Stomach (tissue), 8 donors: ENCODE measurements at regions not wholly inside any gene's neighbourhood (a gene's known extent, or its start where the extent isn't known, plus 50 kb on each side); places are given as distances from the start of the nearest gene placed in this dataset.

Source experiments
- DNase-seq, 2 donors: peaks; one replicate each; pipeline versions ENCODE4 v3.0.0 to v3.0.0-alpha.2; 2013 to 2019
- H3K27ac ChIP-seq, 5 donors: fragments of 200-600 bp in 4 of 5; sonication (generic) in 4 of 5; one replicate each; pipeline ENCODE4 v1.5.1; 2013 to 2019; ENCODE audit warnings: mild to moderate bottlenecking in 1 of 5, moderate library complexity in 1 of 5
- H3K27me3 ChIP-seq, 3 donors: fragments of 200-600 bp; sonication (generic); one replicate each; pipeline ENCODE4 v1.5.1; 2017 to 2019; ENCODE audit warnings: mixed run types in 1 of 3
- H3K36me3 ChIP-seq, 4 donors: fragments of 200-600 bp; sonication (generic); 1 replicate in 3 of 4; 2 replicates in 1 of 4; pipeline ENCODE4 v1.5.1; 2016 to 2019
- H3K4me1 ChIP-seq, 4 donors: fragments of 200-600 bp; sonication (generic); one replicate each; pipeline ENCODE4 v1.5.1; 2016 to 2019
- H3K4me3 ChIP-seq, 4 donors: fragments of 200-600 bp; sonication (generic) in 3 of 4; one replicate each; pipeline ENCODE4 v1.5.1; 2016 to 2019; ENCODE audit warnings: mild to moderate bottlenecking in 1 of 4
- H3K9me3 ChIP-seq, 4 donors: fragments of 200-600 bp; sonication (generic); one replicate each; pipeline ENCODE4 v1.5.1; 2016 to 2019
- CTCF ChIP-seq, 7 experiments: fragments of 450-650 bp in 4 of 7; fragments of 200-600 bp in 3 of 7; sonication (generic) in 3 of 7; IDR thresholded peaks; one replicate each; pipeline ENCODE4 v1.5.1; 2016 to 2019; ENCODE audit warnings: antibody characterized with exemption in 7 of 7, control low read depth in 2 of 7, mild to moderate bottlenecking in 1 of 7
- EP300 ChIP-seq: sonication (generic); formaldehyde crosslinking; IDR thresholded peaks from one replicate; pipeline ENCODE4 v1.6.1; 2017; ENCODE audit warnings: antibody characterized with exemption
- POLR2A ChIP-seq, 4 donors: fragments of 450-650 bp; IDR thresholded peaks; one replicate each; pipeline ENCODE4 v1.6.1; 2016; ENCODE audit warnings: antibody characterized with exemption in 4 of 4, control low read depth in 2 of 4, mild to moderate bottlenecking in 1 of 4, moderate library complexity in 1 of 4
- POLR2AphosphoS5 ChIP-seq, 3 donors: sonication (generic); formaldehyde crosslinking; IDR thresholded peaks; one replicate each; pipeline ENCODE4 v1.6.1; 2016; ENCODE audit warnings: antibody characterized with exemption in 3 of 3
- WGBS, 5 donors: extraction: QIAGEN DNeasy Blood & Tissue Kit in 3 of 5; methylation state at CpG; one replicate each; pipeline versions ENCODE4 v1.1.5 to v1.1.7; 2013 to 2018; 5-methylcytosine and 5-hydroxymethylcytosine counted together
- intact Hi-C: fragments of 100-400 bp; cut with DNase I; formaldehyde crosslinking; loops from one replicate; pipeline ENCODE4 v1.15.1; 2023; ENCODE audit warnings: low total_unique reads
- donor health status: healthy with polysubstance abuse.
- donor health status: Bipolar disorder and iron deficiency.
- donor health status: healthy.

DNA sequence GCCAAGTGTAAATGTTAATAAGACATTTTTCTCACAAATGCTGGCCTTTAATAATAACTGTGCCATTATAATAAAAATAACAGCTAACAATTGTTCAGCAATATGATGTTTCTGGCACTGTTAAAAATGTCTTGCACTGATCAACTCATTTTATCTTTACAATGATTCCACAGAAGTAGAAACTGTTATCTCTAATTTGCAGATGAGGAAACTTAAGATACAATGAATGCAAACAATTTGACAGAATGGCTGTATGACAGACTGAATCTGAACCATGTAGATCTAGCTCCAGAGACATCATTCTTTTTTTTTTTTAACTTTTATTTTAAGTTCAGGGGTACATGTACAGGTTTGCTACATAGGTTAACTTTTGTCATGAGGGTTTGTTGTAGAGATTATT, 755.0 kb downstream of the TBL1XR1 start:
- TF ChIP-seq EP300 (no peak), CTCF (IDR thresholded peaks at IDR 0.05) (no peak), POLR2AphosphoS5 (IDR thresholded peaks at IDR 0.05) (no peak), POLR2A (IDR thresholded peaks at IDR 0.05) (no peak)
- no peak for DNase-seq
- Histone ChIP-seq H3K9me3 (no peaks in the 10 kb centered on the region), H3K27me3 (no peaks in the 10 kb centered on the region), H3K36me3 (no peaks in the 10 kb centered on the region), H3K4me1 (no peaks in the 10 kb centered on the region), H3K4me3 (no peak overlapping the region), H3K27ac (no peak overlapping the region)
- intact Hi-C loops = no loop called here

DNA sequence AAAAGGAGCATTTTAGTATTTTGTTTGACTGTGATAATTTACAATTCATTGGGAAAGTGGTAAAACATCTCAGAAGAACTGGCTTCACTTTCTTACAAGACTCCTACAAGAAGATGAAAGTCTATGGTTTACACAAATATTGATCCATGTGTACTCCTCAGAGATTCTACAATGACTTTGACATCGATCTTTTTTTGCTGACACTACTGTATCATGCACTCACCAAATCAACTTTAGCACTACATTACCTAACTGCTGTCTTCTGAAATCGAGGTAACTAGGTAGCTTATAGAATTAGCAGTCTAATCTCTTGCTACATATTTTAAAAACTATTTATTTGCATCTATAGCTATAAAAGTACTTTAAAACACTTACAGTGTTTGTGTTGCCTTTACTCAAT, 757.6 kb downstream of the TBL1XR1 start:
- whole genome bisulfite sequencing, 5 donors = 27 to 53% (median 38%) methylated on average over 2 of the region's 2 CpGs
- Histone ChIP-seq H3K4me3 (no peak overlapping the region), H3K27ac (no peak overlapping the region), H3K9me3 (no peaks in the 10 kb centered on the region), H3K36me3 (no peaks in the 10 kb centered on the region), H3K4me1 (no peaks in the 10 kb centered on the region), H3K27me3 (no peaks in the 10 kb centered on the region)
- intact Hi-C loops = no loop called here
- DNase-seq = no peak
- no peak for TF ChIP-seq EP300
- no peak for TF ChIP-seq POLR2A (IDR thresholded peaks at IDR 0.05)
- no peak for TF ChIP-seq CTCF (IDR thresholded peaks at IDR 0.05)
- TF ChIP-seq POLR2AphosphoS5 (IDR thresholded peaks at IDR 0.05) = no peak

DNA sequence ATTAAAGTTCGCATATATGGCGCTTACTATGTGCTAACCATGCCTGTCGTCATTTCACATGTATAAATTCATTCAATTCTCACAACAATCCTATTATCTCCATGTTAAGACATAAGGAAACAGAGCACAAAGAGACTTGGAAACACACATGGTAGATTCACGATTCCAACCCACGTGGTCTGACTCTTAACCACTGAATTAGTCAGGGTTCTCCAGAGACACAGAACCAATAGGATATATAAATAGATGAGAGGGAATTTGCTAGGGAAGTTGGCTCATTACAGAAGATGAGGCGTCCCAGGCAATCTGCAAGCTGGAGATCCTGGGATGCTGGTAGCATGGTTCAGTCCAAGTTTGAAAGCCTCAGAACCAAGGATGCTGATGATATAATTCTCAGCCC, 765.3 kb downstream of the TBL1XR1 start:
- WGBS, 5 donors = 70 to 85% (median 76%) methylated on average over 6 of the region's 6 CpGs
- intact Hi-C loops = no loop called here
- TF ChIP-seq POLR2A (IDR thresholded peaks at IDR 0.05) (no peak), CTCF (IDR thresholded peaks at IDR 0.05) (no peak), POLR2AphosphoS5 (IDR thresholded peaks at IDR 0.05) (no peak), EP300 (no peak)
- no peaks in the 10 kb centered on the region for H3K4me1 ChIP-seq
- no peaks in the 10 kb centered on the region for H3K27me3 ChIP-seq
- H3K36me3 ChIP-seq = no peaks in the 10 kb centered on the region
- H3K9me3 ChIP-seq = no peaks in the 10 kb centered on the region
- no peak overlapping the region for H3K27ac ChIP-seq
- no peak for DNase-seq
- no peak overlapping the region for H3K4me3 ChIP-seq

DNA sequence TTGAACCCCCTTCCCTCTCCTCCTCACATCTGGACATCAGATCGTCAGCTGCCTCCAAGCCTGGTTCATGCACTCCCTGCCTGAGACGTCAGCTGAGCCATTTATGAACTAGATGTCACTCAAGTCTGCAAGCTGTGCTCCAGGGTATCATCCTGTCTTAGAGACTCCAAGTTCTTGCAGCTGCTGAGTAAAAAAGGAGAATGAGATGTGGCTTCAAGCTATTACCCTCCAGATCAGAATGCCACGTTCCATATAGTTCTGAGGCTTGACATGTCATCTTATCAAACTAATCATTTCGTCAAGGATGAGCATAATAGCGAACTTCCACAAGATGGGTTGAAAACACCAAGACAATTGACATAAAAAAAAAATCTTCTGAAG, 766.3 kb downstream of the TBL1XR1 start:
- Histone ChIP-seq H3K36me3 (no peaks in the 10 kb centered on the region), H3K27ac (no peak overlapping the region), H3K4me1 (no peaks in the 10 kb centered on the region), H3K27me3 (no peaks in the 10 kb centered on the region), H3K9me3 (no peaks in the 10 kb centered on the region), H3K4me3 (no peak overlapping the region)
- intact Hi-C loops = no loop called here
- WGBS, 5 donors = 49 to 67% (median 53%) methylated on average over 5 of the region's 5 CpGs
- TF ChIP-seq CTCF (IDR thresholded peaks at IDR 0.05) (no peak), POLR2AphosphoS5 (IDR thresholded peaks at IDR 0.05) (no peak), EP300 (no peak), POLR2A (IDR thresholded peaks at IDR 0.05) (no peak)
- peak in 1 of 2 donors; percentile 10 for DNase-seq
